GM21717 (cell line): ENCODE measurements at regions not wholly inside any gene's neighbourhood (a gene's known extent, or its start where the extent isn't known, plus 50 kb on each side); places are given as distances from the start of the nearest gene placed in this dataset.

Experiments
- ATAC-seq: cut with Tn5 transposase; IDR thresholded peaks from one replicate; pipeline ENCODE4 v1.9.1; 2021; ENCODE audit warnings: mild to moderate bottlenecking, moderate library complexity; ENCODE audit not compliant: unreplicated experiment

DNA sequence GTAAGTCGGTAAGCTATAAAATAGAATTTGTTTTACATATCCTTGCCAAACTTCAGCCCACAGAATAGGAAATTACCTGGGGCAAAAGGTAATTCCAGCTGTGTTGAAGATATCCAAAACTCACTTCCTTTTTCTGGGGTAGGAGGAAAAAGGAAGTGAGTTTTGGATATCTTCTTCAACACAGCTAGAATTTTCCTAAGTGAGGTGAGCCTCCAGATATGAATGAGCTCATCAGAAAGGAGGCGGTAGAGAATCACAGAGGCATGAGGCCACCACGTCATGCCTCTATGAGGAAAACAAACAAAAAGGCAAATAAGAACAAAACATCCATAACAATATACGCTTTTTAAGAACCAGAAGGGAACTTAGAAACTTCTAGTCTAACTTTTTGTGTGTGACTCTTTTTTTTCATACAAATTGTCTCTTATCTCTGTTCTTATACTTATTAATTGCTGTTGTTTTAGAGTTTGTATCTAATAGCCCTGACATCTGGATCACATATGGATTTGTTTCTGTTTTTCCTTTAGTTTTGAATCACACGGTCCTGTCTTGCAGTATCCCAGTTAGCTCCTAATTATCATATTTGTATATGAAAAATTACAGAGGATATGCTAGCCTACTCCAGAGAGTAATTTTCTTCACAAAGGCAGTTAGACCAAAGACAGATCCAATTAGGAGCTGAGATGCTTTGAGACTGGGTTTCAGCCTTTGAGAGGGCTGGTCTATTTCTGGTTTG, 104.5 kb downstream of the RBM43 start:
- ATAC-seq: no peak

DNA sequence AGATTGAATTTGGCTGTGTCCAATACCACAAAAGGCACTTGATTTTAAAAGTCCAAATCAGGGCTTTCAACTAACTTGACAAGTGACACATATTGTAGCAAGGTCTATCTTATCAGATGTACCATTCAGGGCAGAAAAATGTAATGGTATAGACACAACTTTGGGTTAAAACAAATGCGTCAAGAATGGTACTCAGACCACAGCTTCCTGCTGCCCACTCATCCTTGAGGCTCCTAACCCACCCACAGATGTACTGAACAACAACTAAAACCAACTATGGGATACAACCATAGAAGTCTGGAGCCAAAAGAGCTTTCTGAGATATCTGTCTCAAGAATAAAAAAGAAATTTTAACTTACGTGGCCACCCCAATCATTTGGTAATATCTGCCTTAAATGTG, 105.2 kb downstream of the RBM43 start:
- ATAC-seq: no peak

DNA sequence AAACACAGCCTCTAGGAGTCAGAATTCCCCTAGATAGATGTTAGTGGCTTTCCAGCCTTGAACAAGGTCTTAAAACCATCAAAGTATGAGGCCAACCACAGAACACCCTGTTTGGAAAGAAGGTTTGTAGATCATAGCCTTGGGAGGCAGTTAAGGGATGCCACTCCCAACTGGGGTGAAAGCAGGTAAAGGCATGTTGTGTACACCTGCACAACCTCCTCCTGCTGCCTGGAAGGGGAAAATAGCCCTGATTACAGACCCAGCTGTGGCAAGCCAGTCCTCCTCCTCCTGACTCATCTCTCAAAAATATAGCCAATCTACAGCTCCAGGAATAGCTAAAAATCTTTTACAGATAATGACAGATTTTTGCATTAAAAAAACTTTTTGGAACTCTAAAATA, 108.1 kb downstream of the RBM43 start:
- no peak for ATAC-seq

GRCh38 chr2:151150331-151151320, 111.0 kb downstream of the RBM43 start:
- no peak for ATAC-seq

DNA sequence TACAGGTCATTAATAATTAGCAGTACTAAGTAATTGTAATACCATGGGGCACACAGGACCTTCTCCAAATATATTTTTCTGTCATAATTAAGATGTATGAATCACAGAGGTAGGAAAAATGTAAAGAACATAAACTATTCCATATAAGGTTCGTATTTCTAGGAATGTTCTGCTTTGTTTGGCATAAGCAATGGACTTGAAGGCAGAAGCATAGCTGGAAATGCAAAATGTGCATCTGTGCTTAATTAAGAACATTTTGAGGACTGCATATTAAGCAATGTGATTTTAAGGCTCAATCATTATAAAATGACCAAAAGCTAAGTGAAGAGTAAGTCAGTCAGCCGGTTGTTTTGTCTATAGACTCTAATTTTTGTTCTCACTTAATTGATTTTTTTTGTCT, 123.2 kb downstream of the RBM43 start:
- no peak for ATAC-seq

- no peak for ATAC-seq
Measured at GRCh38 chr2:151137526-151137925, 124.1 kb downstream of the RBM43 start.

DNA sequence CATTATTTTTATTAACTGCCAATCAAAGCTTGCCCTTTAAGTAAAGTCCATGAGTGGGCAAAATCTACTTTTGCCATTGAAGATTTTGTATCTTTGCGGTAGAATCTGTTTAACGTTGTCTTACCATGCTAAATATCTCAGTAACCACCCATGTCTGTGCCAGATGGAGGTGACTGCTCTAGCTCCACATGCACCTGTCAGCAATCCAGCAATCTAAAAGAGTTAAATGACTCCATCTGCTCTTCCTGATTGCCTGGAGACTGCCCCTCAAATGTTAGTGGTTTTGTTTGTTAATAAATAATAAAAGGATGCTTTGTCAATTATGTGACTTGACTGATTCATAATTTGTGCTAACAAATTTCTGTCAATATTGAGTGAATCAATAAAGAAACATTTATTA, 141.7 kb downstream of the RBM43 start:
- ATAC-seq: no peak

DNA sequence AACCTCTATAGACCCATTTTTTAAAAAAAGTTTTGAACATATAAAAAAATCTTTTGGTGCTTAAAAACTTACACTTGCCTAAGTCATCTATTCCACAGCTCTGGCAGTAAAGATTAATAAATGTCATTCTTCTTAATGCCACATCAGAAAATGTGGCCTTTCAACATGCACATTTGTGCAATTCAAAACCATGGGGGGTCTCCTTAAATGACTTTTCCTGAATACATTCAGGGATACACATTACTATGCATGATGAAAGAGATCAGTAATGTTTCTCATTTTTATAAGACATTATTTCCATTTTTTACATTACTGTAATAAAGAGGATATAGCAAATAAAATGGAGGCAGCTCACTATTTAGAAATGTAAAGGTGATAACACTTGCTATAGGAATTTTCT, 142.3 kb downstream of the RBM43 start:
- ATAC-seq: no peak

GRCh38 chr2:151118269-151118668, 143.4 kb downstream of the RBM43 start:
- ATAC-seq: no peak

DNA sequence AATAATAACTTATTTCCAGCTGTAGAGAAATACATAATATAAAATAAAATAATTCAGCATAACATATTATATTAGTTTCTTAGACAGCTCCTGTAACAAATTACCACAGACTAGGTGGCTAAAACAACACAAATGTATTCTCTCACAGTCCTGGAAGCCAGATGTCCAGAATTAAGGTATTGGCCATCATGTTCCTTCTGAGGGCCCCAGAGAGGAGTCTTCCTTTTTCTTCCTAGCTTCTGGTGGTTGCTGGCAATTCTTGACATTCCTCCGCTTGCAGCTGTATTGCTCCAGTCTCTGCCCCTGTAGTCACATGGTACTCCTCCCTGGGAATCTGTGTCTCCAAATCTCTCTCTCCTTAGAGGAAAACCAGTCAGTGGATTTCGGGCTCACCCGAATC, 146.8 kb downstream of the RBM43 start:
- ATAC-seq: no peak

DNA sequence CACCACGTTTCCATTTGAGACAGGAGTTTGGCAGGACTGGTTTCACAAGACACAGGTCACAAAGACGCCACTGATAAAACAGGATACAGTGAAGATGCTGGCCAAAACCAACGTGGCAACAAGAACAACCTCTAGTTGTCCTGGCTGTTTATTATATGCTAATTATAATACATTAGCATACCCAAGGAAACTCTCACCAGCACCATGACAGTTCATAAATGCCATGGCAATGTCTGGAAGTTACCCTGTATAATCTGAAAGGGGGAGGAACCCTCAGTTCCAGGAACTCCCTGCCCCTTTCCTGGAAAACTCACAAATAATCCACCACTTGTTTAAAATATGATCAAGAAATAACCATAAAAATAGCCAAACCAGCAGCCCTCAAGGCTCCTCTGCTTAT, 148.3 kb downstream of the RBM43 start:
- no peak for ATAC-seq

DNA sequence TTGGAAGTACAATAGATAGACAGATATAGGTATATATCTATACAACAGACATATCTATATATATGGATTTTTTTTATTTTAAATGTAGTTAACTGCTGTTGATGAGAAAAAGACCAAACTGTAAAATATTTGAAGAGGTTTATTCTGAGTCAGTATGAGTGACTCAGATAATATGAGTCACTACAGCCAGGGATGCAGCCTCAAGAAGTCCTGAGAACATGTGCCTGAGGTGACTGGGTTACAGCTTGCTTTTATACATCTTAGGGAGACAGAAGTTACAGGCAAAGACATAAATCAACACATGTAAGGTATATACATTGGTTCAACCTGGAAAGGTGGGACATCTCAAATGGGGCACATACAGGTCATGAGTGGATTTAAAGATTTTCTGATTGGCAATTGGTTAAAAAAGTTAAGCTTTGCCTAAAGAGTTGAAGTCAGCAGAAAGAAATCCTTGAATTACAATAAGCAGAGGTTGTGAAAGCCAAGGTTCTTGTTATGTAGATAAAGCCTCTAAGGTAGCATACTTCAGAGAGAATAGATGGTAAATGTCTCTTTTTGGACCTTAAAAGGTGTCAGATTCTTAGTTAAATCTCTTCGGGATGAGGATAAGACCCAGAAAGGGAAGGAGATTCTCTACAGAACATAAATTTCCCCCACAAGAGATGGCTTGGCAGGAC, 149.9 kb downstream of the RBM43 start:
- ATAC-seq: no peak

DNA sequence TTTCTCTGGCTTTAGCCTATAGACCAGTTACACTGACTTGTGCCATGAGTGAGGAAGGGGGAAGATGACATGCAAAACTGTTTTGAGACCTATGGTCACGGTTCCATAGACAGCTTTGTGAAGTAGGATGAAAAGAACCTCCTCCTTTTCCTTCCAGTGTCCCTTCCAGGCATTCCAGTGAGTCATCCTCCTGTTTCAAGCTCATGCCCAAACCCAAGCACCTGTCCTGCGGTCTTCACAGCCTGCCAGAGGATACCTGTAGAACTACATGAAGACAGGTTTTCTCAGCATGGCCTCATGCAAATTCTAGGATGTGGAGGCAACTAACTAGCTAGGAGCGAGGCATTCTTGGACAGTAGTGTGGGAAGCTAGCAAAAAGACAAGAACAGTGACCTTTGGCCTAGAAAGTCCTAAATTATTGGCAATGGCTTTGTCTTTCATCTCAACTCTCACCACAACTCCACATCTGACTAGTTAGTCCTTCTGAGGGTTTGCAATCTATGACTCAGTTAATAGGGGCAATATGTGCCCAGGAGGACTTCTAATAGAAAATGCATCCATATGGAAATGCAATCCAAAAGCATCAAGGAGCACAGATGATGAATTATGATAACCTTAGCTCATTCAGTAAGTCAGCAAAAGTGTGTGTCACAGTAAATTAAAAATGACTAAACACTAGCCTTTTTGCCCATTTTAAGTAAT, 154.7 kb downstream of the RBM43 start:
- no peak for ATAC-seq

- no peak for ATAC-seq
Measured at GRCh38 chr2:151103551-151103950, 158.1 kb downstream of the RBM43 start.

- no peak for ATAC-seq
Measured at GRCh38 chr2:151102226-151102625, 159.4 kb downstream of the RBM43 start.

DNA sequence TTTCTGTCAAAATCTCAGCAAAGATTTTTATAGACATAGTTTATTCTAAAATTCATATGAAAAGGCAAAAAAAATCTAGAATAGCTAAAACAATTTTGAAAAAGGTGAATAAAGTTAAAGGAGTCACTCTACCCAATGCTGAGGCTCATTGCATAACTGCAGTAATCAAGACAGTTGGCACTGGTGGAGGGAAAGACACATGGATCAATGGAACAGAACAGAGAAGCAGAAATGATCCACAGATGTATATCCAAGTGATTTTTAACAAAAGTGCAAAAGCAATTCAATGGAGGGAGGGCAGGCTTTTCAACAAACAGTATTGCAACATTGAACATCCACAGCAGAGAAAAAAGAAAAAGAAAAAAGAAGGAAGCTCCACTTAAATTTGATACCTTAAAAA, 162.8 kb downstream of the RBM43 start:
- no peak for ATAC-seq

DNA sequence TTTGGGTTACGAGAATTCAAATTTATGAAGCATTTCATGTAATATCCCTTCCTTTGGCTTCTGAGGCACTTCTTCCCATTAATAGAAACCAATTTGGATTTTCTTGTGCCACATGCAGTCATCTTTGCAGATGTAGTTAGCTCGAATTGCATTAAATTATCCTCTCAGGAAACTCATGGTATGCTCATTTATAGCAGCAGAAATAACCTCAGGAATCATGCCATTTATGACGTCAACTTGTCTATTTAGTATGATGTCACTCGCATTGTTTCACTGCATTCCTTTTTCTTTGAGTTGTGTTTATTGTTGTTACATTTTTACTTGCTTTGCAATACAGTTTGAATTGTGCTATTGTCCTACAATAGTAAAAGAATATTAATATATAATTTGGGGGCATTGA, 163.8 kb downstream of the RBM43 start:
- no peak for ATAC-seq

- no peak for ATAC-seq
Measured at GRCh38 chr2:151097128-151097527, 164.5 kb downstream of the RBM43 start.

GRCh38 chr2:151096235-151096634, 165.4 kb downstream of the RBM43 start:
- no peak for ATAC-seq

- ATAC-seq: no peak
Measured at GRCh38 chr2:151095463-151095862, 166.2 kb downstream of the RBM43 start.

DNA sequence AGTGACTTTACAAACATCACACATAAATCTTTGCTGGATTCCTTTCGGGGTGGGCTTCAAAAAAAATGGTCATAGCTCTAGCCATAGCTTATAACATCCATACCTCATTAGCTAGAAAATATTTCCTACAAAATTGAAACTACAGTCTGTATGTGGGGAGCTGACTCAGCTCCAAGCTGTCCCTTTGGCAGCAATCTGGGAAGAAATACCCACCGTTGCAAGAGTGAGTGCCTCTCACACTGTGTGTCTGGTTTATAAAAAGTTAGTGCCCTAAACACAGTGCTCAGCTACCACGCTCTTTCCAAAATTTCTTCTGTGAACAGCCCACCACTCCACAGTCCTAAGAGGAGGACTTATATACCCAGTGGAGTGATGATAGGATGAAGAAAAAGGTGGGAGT, 170.1 kb downstream of the RBM43 start:
- no peak for ATAC-seq
